ENCODE measurements at regions not wholly inside any gene's neighbourhood (a gene's known extent, or its start where the extent isn't known, plus 50 kb on each side); places are given as distances from the start of the nearest gene placed in this dataset.
"Not testable (repeated sequence)": the region's sequence is repeated elsewhere in the genome, so short reads cannot be mapped to it uniquely, and the experiment has no call there.

- H3K9me3 ChIP-seq (ENCODE audit: control insufficient read depth, low read length) = no peaks in the 10 kb centered on the region
- H3K27me3 ChIP-seq (ENCODE audit: control insufficient read depth, insufficient read depth, low read length) = no peaks in the 10 kb centered on the region
- H3K9ac ChIP-seq (ENCODE audit: low read length) = no peak overlapping the region
- no peak overlapping the region for H3K4me3 ChIP-seq (ENCODE audit: low read length)
- H3K36me3 ChIP-seq (ENCODE audit: control insufficient read depth, insufficient read depth, low read length) = no peaks in the 10 kb centered on the region
- H3K4me1 ChIP-seq (ENCODE audit: control insufficient read depth, insufficient read depth, low read length) = peaks cover 9% of the 10 kb centered on the region
These were observed 99.7 kb downstream of the ATXN3L start for GRCh38 chrX:13219991-13220764.

GRCh38 chrX:13218758-13219157 is 101.1 kb downstream of the ATXN3L start:
- Histone ChIP-seq H3K4me1 (ENCODE audit: control insufficient read depth, insufficient read depth, low read length) (peaks cover 9% of the 10 kb centered on the region), H3K27me3 (ENCODE audit: control insufficient read depth, insufficient read depth, low read length) (no peaks in the 10 kb centered on the region), H3K9me3 (ENCODE audit: control insufficient read depth, low read length) (no peaks in the 10 kb centered on the region), H3K4me3 (ENCODE audit: low read length) (no peak overlapping the region), H3K36me3 (ENCODE audit: control insufficient read depth, insufficient read depth, low read length) (no peaks in the 10 kb centered on the region), H3K9ac (ENCODE audit: low read length) (no peak overlapping the region)

- Histone ChIP-seq H3K36me3 (ENCODE audit: control insufficient read depth, insufficient read depth, low read length) (no peaks in the 10 kb centered on the region), H3K27me3 (ENCODE audit: control insufficient read depth, insufficient read depth, low read length) (no peaks in the 10 kb centered on the region), H3K4me3 (ENCODE audit: low read length) (no peak overlapping the region), H3K4me1 (ENCODE audit: control insufficient read depth, insufficient read depth, low read length) (peaks cover 7% of the 10 kb centered on the region), H3K9me3 (ENCODE audit: control insufficient read depth, low read length) (no peaks in the 10 kb centered on the region), H3K9ac (ENCODE audit: low read length) (no peak overlapping the region)
These were observed 103.7 kb downstream of the ATXN3L start for GRCh38 chrX:13216139-13216538.

- Histone ChIP-seq H3K9me3 (ENCODE audit: control insufficient read depth, low read length) (no peaks in the 10 kb centered on the region), H3K27me3 (ENCODE audit: control insufficient read depth, insufficient read depth, low read length) (no peaks in the 10 kb centered on the region), H3K9ac (ENCODE audit: low read length) (no peak overlapping the region), H3K36me3 (ENCODE audit: control insufficient read depth, insufficient read depth, low read length) (no peaks in the 10 kb centered on the region), H3K4me3 (ENCODE audit: low read length) (no peak overlapping the region), H3K4me1 (ENCODE audit: control insufficient read depth, insufficient read depth, low read length) (peaks cover 4% of the 10 kb centered on the region)
These were observed 104.1 kb downstream of the ATXN3L start for GRCh38 chrX:13215729-13216128.

- no peaks in the 10 kb centered on the region for H3K9me3 ChIP-seq (ENCODE audit: control insufficient read depth, low read length)
These were observed 107.6 kb downstream of the ATXN3L start for GRCh38 chrX:13212191-13212651.

GRCh38 chrX:13210142-13210541 is 109.7 kb downstream of the ATXN3L start:
- not testable (repeated sequence) for H3K27me3 ChIP-seq (ENCODE audit: control insufficient read depth, insufficient read depth, low read length); H3K36me3 ChIP-seq (ENCODE audit: control insufficient read depth, insufficient read depth, low read length); H3K9me3 ChIP-seq (ENCODE audit: control insufficient read depth, low read length); H3K4me1 ChIP-seq (ENCODE audit: control insufficient read depth, insufficient read depth, low read length); H3K9ac ChIP-seq (ENCODE audit: low read length); H3K4me3 ChIP-seq (ENCODE audit: low read length)

More at GRCh38 chrX:13212191-13212651, 107.6 kb downstream of the ATXN3L start:
- no peak overlapping the region for H3K4me3 ChIP-seq (ENCODE audit: low read length)
- no peaks in the 10 kb centered on the region for H3K4me1 ChIP-seq (ENCODE audit: control insufficient read depth, insufficient read depth, low read length)
- H3K9ac ChIP-seq (ENCODE audit: low read length) = no peak overlapping the region
- no peaks in the 10 kb centered on the region for H3K36me3 ChIP-seq (ENCODE audit: control insufficient read depth, insufficient read depth, low read length)
- no peaks in the 10 kb centered on the region for H3K27me3 ChIP-seq (ENCODE audit: control insufficient read depth, insufficient read depth, low read length)

GRCh38 chrX:13209704-13210103 is 110.1 kb downstream of the ATXN3L start:
- H3K9ac ChIP-seq (ENCODE audit: low read length); H3K4me3 ChIP-seq (ENCODE audit: low read length); H3K9me3 ChIP-seq (ENCODE audit: control insufficient read depth, low read length); H3K4me1 ChIP-seq (ENCODE audit: control insufficient read depth, insufficient read depth, low read length); H3K36me3 ChIP-seq (ENCODE audit: control insufficient read depth, insufficient read depth, low read length); H3K27me3 ChIP-seq (ENCODE audit: control insufficient read depth, insufficient read depth, low read length): not testable (repeated sequence)

GRCh38 chrX:13208281-13208935 is 111.4 kb downstream of the ATXN3L start:
- Histone ChIP-seq H3K4me3 (ENCODE audit: low read length) (no peak overlapping the region), H3K36me3 (ENCODE audit: control insufficient read depth, insufficient read depth, low read length) (no peaks in the 10 kb centered on the region), H3K27me3 (ENCODE audit: control insufficient read depth, insufficient read depth, low read length) (no peaks in the 10 kb centered on the region), H3K4me1 (ENCODE audit: control insufficient read depth, insufficient read depth, low read length) (no peaks in the 10 kb centered on the region), H3K9ac (ENCODE audit: low read length) (no peak overlapping the region), H3K9me3 (ENCODE audit: control insufficient read depth, low read length) (no peaks in the 10 kb centered on the region)

GRCh38 chrX:13203271-13203670 is 116.6 kb downstream of the ATXN3L start:
- H3K9ac ChIP-seq (ENCODE audit: low read length) = no peak overlapping the region
- no peaks in the 10 kb centered on the region for H3K9me3 ChIP-seq (ENCODE audit: control insufficient read depth, low read length)
- H3K4me1 ChIP-seq (ENCODE audit: control insufficient read depth, insufficient read depth, low read length) = no peaks in the 10 kb centered on the region
- H3K36me3 ChIP-seq (ENCODE audit: control insufficient read depth, insufficient read depth, low read length) = no peaks in the 10 kb centered on the region
- H3K4me3 ChIP-seq (ENCODE audit: low read length) = no peak overlapping the region
- no peaks in the 10 kb centered on the region for H3K27me3 ChIP-seq (ENCODE audit: control insufficient read depth, insufficient read depth, low read length)

- H3K36me3 ChIP-seq (ENCODE audit: control insufficient read depth, insufficient read depth, low read length) = no peaks in the 10 kb centered on the region
- no peaks in the 10 kb centered on the region for H3K4me1 ChIP-seq (ENCODE audit: control insufficient read depth, insufficient read depth, low read length)
- H3K4me3 ChIP-seq (ENCODE audit: low read length) = no peak overlapping the region
- H3K9ac ChIP-seq (ENCODE audit: low read length) = no peak overlapping the region
- H3K27me3 ChIP-seq (ENCODE audit: control insufficient read depth, insufficient read depth, low read length) = no peaks in the 10 kb centered on the region
- no peaks in the 10 kb centered on the region for H3K9me3 ChIP-seq (ENCODE audit: control insufficient read depth, low read length)
These were observed 118.1 kb downstream of the ATXN3L start for GRCh38 chrX:13201605-13202219.

- H3K4me1 ChIP-seq (ENCODE audit: control insufficient read depth, insufficient read depth, low read length) = no peaks in the 10 kb centered on the region
- no peaks in the 10 kb centered on the region for H3K36me3 ChIP-seq (ENCODE audit: control insufficient read depth, insufficient read depth, low read length)
- no peaks in the 10 kb centered on the region for H3K27me3 ChIP-seq (ENCODE audit: control insufficient read depth, insufficient read depth, low read length)
- H3K9ac ChIP-seq (ENCODE audit: low read length) = no peak overlapping the region
- H3K4me3 ChIP-seq (ENCODE audit: low read length) = no peak overlapping the region
- no peaks in the 10 kb centered on the region for H3K9me3 ChIP-seq (ENCODE audit: control insufficient read depth, low read length)
These were observed 119.5 kb downstream of the ATXN3L start for GRCh38 chrX:13200398-13200797.

- Histone ChIP-seq H3K4me1 (ENCODE audit: control insufficient read depth, insufficient read depth, low read length) (no peaks in the 10 kb centered on the region), H3K9ac (ENCODE audit: low read length) (no peak overlapping the region), H3K9me3 (ENCODE audit: control insufficient read depth, low read length) (no peaks in the 10 kb centered on the region), H3K4me3 (ENCODE audit: low read length) (no peak overlapping the region), H3K36me3 (ENCODE audit: control insufficient read depth, insufficient read depth, low read length) (no peaks in the 10 kb centered on the region), H3K27me3 (ENCODE audit: control insufficient read depth, insufficient read depth, low read length) (no peaks in the 10 kb centered on the region)
These were observed 121.1 kb downstream of the ATXN3L start for GRCh38 chrX:13198762-13199064.
